GM03348 (cell line): ENCODE measurements at regions not wholly inside any gene's neighbourhood (a gene's known extent, or its start where the extent isn't known, plus 50 kb on each side); places are given as distances from the start of the nearest gene placed in this dataset.
"Not testable (repeated sequence)": the region's sequence is repeated elsewhere in the genome, so short reads cannot be mapped to it uniquely, and the experiment has no call there.

Experiments used
- DNase-seq: peaks from one replicate; pipeline ENCODE4 v3.0.0; 2012; ENCODE audit warnings: low spot score

DNA sequence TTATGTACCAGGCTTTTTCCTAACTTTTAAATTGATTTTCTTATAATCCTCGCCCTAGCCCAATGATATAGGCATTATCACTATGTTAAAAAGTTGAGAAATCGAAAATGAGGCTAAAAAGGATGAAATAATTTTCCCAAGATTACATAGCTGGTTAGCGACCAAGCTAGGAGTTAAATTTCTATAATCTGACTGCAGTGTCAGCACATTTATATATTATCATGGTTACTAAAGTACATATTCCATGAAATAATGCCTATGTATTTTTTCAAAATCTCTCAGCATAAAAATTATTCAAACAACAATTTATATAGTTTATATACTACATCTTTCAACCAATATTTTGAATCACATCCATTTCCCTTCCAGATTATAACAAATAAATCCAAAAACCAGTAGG, 317.3 kb upstream of the TFPI start:
- DNase-seq, result no peak

DNA sequence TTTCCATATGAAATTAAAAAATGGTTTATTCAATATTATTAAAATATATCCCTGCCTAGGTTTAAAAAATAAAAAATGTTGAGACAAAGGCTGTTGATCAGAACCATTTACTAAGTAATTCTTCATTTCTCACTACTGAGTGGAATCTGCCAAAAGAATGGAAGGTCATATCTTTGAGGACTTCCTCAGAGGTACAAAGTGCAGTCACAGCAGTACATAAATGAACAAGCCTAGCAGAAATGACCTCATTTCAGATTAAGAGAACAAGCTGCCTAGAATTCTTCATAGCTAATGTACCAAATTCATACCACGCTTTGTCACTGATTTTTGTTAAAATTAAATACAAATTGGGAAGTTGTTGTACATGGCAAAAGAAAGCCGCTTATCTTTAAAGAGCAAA, 318.9 kb upstream of the TFPI start:
- no peak for DNase-seq

DNA sequence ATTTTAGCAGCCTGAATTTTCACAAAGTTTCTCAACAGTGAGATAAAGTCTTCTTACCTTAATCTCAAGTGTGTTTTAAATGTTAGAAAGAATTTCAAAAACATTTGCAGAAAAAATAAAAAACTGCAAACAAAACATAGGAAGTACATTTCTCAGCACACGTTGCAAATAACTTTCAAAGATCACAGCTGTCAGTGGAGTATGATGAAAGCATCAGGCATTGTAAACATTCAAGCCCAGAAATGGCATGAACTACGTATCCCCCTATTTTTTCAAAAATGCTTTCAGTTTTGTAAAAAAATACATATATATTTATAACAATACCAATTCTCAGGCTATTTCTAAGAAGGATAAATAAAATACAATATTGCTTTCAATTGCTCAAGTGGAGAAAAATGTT, 320.6 kb upstream of the TFPI start:
- no peak for DNase-seq

DNA sequence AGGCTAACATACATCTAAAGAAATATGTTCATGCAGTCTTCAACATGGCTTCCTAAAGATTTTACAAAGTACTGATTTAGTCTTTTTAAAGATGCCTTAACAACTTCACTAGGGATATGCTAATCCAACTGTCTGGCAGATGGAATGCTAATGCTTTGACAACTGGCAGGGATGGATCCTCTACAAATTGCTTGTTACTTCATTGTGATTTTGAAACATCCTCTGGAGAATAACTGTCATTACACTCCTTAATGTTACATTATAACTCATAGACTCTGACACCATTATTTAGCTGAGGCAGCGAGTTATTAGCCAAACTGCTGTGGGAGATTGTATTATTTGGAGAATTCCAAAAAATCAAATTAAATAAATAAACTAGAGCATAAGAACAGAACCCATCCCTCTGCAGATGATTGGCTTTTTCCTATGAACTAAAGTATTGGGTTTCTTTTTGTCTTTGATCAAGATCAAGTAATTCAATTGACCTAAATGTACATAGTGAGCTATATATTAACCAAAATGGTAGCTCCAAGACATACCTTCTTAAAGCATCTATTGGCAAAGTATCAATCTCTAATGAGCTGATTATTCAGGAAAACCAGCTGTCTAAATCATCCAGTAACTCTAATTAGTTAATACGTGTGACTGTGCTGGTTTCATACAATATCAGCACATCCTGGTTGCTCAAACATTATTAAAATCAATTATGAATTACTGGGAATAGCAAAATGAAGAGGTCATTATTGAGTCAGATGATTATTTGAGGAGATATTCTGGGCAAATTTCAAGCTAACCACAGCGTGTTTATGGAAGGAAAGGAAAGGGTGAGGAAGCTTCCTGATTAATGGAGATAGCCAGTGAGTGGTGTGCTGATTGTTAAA, 321.3 kb upstream of the TFPI start:
- DNase-seq, result peak; percentile 4

DNA sequence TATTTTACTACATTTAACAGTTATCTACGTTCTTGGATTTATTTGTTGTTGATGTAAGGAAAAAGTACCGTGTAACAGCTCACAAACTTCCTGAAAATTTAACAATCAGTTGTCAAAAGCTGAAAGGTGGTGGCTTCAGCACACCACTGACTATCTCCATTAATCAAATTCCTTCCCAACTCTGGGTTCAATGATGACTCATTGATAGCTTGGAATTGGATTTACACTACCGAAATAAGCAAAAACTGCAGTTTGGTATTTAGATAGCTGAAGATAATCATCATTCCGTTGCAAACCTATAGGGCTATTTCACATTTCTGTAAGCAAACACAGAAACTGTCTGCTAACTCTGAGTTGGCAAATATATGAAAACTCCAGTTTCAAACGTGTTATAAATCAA, 322.3 kb upstream of the TFPI start:
- DNase-seq, result no peak

DNA sequence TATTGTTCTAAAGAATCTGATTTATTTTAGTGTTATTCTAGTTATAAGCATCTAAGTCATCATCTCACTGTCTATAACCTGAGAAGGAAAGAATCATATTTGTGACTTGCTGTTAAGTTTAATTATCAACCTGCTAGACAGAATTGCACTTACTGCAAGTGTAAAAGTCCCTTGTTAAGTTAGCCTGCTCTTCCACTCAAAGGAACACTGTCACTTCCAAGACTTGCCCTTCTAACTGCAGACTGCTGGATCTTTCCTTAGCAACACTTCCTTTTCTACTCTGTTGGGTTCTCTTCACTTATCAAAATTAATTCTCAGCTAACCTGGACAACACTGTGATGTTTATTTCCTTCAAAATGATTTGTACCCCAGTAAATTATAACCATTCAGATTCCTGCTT, 323.2 kb upstream of the TFPI start:
- no peak for DNase-seq

DNA sequence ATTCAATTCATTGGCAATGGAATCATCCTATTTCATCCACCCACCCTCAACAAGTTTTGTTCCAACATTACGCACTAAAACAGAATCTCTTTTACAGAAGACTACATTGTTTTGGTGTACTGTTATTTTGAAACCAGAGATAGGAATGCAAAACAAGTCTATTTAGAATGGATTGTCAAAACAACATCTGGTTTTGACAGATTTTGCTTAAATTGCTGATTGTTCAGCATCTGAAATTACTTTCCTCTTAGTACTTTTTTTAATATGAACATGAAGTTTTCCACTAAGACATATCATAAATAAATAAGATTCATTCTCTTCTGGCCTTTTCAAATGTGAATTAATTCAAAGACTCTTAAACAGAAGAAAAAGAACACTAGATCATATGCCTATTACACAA, 323.9 kb upstream of the TFPI start:
- DNase-seq, result no peak

DNA sequence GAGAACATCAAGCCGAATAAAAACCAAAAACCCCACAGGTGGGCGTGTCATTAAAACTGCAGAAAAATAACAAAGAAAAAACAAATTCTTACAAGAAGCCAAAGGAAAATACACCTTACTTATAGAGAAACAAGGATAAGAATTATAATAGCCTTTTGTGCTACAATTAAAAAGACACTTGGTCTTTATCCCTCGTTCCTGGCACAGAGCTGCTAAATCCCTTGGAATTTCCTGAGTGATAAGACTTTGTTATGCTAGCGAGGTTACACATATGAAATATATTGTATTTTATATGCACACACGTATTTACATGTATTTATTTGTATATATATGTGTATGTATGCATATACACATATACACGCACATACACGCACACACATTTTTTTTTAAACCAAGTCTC, 325.3 kb upstream of the TFPI start:
- no peak for DNase-seq

DNA sequence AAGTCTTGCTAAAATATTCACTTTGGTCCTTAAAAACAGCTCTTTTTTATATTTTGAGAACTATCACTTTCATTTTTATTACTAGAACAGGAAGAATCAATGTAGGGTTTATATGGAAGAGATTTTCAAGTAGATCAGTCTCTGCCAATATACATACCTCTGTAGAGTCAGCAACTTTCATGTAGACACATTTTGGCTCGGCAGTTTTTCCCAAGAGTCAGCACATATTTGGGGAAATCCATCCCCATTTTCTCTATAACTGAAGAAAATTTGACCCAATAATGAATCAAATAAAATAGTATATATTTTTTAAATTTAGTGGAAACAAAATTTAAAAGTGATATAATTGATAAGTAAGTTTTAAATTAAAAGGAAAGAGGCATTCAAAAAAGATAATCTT, 329.8 kb upstream of the TFPI start:
- DNase-seq, result no peak

DNA sequence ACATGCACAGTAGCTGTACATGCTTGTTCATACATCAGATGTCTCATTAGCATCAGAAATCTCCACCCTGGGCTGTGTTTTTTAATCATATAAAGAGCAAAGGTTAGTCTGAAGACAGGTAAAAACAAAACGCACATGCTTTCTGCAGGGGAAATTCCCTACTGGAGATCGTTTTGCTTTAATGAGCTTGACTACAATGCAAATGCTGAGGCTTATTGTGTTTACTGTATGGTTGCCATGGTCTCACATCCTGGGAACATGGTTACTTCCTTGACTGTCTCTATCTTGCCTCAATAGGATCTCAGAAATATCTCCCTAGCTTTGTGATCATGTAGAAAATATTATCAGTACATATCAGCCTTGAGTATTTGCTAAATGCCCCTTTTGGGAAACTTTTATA, 336.5 kb upstream of the TFPI start:
- DNase-seq, result no peak

DNA sequence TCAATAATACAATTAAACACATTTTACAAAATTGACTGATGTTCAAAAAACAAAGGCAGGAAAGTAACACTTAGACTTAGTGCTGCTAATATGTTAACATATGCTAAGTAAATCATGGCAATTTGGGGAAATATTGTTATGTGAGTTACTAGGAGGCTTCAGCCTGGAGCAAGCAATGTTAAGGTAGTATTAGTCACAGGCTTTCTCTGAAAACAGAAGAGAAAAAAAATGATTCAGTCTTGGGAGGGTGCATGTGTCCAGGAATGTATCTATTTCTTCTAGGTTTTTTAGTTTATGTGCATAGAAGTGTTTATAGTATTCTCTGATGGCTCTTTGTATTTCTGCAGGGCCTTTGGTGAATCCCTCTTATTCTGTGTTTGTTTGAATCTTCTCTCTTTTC, 345.8 kb upstream of the TFPI start:
- DNase-seq, result peak; percentile 5

DNA sequence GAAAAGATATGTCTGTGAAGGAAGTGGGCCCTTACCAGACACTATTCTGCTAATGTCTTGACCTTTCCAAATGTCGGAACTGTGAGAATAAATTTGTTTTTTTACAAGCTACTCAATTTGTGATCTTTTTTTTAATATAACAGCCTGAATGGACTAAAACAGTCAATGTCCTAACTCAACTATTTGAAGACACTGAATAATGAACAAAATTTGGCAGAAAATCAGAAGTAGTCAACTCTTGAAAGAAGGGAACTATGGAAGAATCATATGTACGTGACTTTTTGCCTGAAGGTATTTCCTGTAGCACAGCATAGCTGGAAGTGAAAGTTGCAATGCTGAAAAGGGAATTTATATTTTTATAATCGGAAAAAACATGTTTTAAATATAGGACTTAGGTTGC, 351.8 kb upstream of the TFPI start:
- no peak for DNase-seq

DNA sequence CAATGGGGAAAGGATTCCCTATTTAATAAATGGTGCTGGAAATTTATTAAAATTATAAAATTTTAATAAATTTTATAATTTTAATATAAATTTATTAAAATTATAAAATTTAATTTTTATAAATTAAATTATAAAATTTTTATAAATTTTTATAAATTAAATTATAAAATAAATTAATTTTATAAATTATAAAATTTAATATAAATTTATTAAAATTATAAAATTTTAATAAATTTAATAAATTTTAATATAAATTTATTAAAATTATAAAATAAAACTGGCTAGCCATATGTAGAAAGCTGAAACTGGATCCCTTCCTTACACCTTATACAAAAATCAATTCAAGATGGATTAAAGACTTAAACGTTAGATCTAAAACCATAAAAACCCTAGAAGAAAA, 356.7 kb upstream of the TFPI start:
- DNase-seq, result not testable (repeated sequence)

DNA sequence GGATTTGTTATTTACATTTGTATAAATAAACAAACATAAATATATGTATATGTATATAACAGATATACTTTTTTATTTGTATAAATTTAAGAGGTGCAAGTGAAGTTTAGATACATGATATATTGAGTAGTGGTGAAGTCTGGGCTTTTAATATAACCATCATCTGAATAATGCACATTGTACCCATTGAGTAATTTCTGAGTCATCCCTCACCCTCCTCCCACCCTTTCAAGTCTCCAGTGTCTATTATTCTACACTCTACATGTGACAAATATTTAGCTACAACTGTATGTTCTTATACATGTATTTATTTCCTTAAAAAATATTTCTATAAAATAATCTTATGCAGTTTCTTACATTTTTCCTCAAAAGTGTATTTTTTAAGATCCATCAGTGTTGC, 358.7 kb upstream of the TFPI start:
- no peak for DNase-seq

DNA sequence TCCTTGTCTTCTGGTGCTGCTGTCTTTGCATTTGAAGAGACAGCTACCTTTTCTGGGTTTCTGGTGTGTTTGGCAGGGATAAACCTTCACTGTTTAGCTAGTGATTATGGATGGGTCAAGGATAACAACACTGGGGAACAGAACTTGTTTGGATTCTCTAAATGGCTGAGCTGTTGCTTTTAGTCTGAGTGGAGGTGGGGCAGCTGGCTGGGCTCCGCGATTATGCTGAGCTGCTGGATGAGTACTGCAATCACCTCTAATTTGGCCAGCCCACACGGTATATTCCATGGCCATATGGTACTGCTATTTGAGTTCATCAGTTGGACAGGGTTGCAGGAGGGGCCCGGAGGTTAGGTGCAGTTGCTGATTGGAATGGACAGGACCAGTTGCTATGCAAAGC, 361.6 kb upstream of the TFPI start:
- no peak for DNase-seq

DNA sequence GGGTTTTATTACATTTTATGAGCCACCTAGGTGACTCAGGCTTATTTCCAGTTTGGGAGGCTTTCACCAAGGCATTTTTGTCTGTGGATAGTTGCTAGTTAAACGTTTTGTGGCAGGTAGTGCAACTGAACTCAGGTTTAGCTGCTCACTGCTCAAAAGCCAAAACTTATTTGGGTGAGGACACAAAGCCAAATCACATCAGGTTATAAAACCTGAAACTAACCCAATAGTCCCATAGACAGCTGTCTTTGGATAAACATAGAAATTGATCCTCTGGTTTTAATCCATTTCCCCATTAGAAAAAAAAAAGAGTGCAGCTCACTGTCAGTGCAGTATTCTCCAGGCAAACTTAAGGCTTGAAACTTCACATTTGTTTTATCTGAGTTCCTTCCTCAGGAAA, 362.6 kb upstream of the TFPI start:
- no peak for DNase-seq

DNA sequence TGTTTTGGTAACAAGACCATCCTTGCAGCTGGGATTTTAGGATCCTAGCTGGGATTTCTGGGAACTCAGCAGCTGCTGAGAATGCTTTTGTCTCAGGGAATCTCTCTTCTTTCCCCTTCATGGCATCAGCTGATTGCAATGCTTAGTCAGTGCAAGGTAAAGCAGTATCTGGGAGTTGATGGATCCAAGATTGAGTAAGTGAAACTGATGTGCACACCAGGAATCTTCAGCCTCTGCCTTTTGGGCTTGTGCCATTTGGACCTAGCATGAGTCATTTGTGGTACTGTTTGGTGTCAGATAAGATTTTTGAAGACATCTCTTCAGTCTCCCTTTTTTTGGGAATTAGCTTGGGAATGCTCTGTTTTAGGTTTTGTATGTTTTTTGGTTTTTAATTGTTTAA, 363.3 kb upstream of the TFPI start:
- DNase-seq, result peak; percentile 16

DNA sequence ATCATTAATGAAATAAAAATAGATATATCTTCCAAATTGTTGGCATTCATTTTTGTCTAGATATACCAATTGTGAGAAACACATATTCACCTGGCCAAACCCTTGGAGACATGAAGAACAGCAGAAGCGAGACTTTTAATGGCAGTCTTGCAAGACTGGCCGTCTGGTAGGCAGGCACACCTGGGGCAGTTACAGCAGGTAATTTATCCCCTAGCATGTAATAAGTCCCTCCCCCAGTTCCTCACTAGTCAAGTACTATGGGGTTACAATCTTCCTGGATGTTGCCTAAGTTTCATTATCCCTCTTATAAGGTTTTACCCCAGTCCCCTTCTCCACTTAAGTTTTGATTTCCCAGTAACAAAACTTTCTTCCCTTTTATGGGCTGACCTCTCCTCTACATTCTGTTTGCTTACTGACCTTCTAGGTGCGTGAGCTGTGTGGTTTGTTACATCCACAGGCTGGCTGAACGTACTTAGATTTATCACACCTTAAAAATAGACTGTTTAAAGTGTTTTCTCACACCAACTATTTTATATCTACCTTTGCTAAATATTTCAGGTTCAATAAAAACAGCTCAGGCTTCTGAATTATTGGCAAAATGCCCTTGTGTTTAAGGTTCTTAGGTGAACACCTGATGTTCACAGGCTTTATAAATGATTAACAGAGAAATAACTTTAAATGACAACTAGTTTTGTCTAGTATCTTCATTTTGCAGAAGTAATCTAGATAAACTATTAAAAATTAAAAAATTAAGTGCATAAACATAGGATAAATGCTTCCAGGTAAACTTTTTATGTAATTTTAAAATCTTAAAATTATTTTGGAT, 365.0 kb upstream of the TFPI start:
- no peak for DNase-seq

DNA sequence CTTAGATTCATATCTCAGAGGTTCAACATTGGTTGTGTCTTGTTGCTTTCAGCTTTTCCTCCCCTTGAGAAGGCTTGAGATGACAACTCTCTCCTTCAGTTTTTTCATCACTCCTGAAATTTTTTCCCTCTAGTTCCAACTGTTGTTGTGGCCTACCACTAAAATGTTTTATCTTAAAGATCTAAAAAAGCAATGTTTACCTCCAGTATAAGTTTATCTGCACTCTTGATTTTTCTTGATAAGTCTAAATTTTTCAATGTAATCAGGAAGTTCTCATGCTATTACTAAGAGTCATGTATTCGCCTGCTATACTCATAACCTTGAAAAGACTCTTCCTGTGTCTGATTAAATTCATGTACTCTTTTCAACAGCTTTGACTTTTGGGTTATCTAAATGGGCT, 366.3 kb upstream of the TFPI start:
- DNase-seq, result no peak

DNA sequence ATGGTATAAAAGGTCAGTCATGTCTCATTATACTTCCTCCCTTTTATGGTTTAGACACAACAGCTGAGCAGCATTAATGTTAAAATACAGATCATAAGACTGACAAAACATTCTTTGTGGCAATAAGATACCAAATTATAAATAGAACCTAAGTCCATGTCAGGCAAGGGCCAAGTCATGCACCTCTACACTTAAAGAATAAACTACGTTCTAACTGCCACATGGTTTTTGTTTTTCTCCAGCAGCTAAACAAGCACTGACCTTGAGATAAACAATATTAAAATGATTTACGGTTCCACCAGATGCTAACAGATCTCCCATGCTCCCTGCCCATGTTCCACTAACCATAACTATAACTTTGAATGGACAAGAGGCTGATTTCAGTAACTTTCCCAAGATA, 368.6 kb upstream of the TFPI start:
- no peak for DNase-seq

DNA sequence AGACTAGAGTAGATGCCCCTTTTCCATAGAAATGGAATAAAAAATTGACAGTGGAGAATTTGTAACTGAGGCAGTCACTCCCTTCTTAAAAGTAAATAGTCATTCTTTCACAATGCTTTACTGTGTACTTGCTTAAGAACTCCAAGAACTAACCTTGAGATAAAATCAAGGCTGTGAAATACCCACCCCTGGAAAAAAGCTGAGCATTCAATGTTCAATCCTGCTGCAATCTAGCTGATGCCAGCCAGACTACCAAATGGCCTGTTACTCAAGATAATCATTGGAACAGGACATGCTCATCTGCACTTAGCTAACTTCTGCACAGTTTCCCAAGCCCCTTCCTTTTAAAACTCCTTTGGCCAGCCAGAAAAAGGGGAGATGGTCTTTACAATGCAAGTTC, 367.4 kb upstream of the GULP1 start:
- no peak for DNase-seq

DNA sequence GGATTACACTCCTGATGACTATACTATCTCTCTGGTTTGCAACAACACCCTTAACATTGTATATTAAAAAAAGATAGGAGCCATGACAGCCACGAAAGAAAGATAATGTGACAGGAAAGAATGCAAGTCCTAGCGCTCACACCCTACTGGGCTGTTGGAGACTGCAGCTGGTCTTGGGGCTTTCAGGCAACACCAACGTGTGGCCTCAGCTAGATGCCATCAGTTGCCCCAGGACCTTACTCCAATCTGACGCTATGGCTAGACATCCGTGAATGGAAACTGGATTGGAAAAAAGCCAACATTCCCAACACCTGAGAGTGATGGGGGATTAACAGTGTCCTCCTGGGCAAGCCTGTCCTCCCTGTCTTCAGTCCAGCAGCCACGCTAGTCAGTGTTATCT, 357.4 kb upstream of the GULP1 start:
- DNase-seq, result no peak

DNA sequence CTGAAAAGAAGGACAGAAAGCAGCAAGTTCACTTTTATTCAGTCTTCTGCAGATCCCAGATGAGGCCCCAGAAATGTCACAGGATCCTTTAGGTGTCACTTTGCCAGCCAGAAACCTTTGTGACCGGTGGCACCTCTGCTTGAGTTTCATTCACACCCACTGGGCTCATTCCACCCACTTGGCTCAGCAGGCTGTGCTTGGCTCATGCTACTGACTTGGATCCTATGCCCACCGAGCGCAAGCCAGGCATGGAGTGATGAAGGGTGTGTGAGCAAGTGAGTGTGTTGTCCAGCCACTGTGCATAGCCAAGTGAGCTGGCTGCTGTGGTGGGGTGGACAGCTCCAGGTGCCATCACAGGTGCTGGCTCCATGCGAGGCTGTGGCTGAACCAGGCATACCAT, 357.0 kb upstream of the GULP1 start:
- DNase-seq, result no peak

DNA sequence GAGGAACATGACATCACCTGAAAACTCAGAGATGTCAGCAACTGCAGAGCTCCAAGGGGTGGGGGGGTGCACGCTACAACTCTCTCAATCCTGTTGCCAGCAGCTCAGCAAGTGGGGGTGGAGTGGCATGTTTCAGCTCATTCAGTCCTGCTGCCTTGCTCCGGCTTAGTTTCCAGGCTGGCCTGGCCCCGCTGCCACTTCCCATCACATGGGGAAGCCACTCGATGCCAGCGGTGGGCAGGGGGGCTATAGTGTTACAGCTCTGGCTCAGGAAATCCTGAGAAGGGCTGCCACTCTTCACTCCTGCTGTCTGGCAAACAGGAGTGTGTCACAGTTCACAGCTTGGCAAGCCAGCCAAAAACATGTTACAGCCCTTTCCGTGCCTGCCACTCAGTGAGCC, 356.5 kb upstream of the GULP1 start:
- DNase-seq, result no peak
